ENCODE measurements at regions not wholly inside any gene's neighbourhood (a gene's known extent, or its start where the extent isn't known, plus 50 kb on each side); places are given as distances from the start of the nearest gene placed in this dataset.
"Not testable (repeated sequence)": the region's sequence is repeated elsewhere in the genome, so short reads cannot be mapped to it uniquely, and the experiment has no call there.

GRCh38 chr2:64919261-64919660 is 69.9 kb upstream of the SLC1A4 start:
- DNase-seq (ENCODE audit: low read depth), result no peak

DNA sequence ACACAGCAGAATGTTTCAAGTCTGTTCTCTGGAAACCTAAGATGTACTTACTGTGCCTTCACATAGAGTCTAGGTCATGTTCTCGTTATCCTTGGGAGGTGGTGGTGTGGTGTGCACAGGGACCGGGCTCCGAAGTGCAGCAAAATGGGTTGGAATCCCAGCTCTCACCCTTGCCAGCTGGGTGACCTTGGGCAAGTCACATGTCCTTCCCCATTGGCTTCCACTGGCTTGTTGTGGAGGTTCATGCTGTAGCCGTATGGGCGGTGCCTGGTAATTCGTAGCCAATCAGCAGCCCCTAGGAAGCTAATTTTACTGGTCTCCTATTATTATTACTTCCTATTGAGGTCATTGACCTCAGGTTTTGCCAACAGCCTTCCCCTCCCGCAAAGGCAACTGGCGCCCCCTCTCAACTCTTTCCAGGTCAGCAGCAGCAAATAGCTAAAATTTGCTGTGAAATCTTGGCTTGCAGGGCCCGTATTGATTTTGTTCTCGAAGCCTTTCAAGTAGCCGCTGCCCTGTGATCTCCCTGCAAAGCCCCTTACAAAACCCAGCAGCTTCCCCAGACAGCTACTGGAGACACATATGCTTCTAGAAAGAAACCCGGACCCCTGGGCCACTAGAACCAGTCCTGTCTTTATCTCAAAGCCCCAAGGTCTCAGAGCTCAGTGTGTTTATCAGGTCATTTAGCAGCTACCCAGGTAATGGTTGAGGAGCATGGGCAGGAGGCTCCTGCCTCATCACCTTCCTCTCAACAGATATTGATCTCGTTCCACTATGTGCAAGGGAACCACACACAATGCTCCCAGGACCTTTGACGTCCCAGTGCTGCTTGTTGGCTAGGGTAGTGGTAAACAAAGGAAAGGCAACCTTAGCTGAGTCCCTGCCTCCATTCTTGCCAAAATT is 66.5 kb upstream of the SLC1A4 start:
- no peak for DNase-seq (ENCODE audit: low read depth)

DNA sequence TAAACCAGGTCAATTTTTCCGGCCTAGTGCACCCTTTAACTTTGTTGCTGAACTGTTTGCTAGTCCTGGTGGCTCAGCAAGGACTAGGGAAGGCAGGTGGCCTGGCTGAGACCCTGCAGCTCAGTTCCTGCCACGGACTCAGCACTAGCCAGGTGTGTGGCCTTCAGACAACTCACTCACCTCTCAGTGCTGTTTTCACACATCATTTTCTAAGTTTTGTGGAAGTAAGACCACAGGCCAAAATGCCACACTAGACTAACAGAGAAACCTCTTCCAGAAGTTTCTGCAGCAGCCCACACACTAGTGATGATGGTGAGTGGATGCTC is 65.9 kb upstream of the SLC1A4 start:
- DNase-seq (ENCODE audit: low read depth), result no peak

- DNase-seq (ENCODE audit: low read depth), result no peak
These were observed 64.8 kb upstream of the SLC1A4 start for GRCh38 chr2:64924170-64924934.

- not testable (repeated sequence) for DNase-seq (ENCODE audit: low read depth)
These were observed 63.1 kb upstream of the SLC1A4 start for GRCh38 chr2:64925930-64926722.

DNA sequence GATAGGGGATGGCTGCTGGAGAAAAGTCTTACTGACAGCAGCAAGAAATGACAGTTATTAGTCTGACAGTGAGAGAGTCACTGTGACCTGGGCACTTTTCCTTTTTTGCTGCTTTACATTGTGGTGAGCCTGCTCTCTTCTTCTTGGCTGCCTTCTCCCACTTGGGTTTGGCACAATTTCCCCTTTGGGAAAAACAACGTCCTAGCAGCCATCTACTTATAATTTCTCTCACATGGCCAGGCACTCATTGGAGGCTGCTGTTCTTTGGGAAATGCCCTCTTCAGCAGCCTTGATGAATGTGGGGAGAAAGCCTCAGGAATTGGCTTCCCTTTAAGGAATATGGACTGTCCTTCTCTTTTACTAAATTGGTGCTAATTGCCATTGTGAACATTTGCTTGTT is 60.4 kb upstream of the SLC1A4 start:
- DNase-seq (ENCODE audit: low read depth), result no peak

GRCh38 chr2:64929333-64929732 is 59.9 kb upstream of the SLC1A4 start:
- no peak for DNase-seq (ENCODE audit: low read depth)

- no peak for DNase-seq (ENCODE audit: low read depth)
These were observed 58.9 kb upstream of the SLC1A4 start for GRCh38 chr2:64930258-64930671.

- no peak for DNase-seq (ENCODE audit: low read depth)
These were observed 57.7 kb upstream of the SLC1A4 start for GRCh38 chr2:64931246-64932115.

- DNase-seq (ENCODE audit: low read depth), result no peak
These were observed 57.2 kb upstream of the SLC1A4 start for GRCh38 chr2:64932116-64932370.

DNA sequence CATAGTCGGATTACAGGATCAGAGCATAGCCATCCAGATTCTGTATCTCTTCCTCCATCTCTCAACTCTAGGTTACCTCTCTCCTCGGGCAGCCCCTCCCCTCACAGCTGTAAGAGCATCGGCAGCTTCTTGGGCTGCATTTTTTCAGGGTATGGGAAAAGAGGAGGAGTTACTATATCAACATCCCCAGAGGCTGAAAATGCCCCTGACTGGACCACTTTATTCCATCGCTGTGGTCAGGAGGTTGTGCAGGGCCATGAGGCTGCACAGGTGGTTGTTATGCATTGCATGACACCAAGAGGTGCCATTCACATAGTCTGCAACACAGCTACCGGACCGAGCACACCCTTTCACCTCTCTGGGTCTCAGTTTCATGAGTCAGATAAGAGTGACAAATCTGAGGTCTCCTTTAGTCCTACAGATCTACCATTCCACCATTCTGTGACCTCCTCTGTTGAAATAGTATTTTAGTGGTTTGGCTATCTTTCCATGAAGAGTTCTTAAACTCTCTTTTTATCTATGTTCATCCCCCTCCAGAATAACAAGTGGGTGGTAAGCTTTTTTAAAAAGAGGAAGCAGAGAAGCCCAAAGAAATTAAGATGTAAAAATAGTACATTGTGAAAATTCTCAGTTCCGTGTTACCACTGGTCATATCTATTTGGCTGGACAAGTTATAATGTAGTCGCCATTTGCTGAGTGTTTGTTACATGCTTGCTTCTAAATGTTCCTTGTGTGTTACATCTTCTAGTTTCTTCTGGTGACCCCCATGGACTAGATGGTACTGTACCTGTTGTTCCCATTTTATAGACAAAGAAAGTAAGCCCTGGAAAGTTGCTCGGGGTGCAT is 56.6 kb upstream of the SLC1A4 start:
- no peak for DNase-seq (ENCODE audit: low read depth)

- DNase-seq (ENCODE audit: low read depth), result no peak
These were observed 54.7 kb upstream of the SLC1A4 start for GRCh38 chr2:64934530-64934929.

DNA sequence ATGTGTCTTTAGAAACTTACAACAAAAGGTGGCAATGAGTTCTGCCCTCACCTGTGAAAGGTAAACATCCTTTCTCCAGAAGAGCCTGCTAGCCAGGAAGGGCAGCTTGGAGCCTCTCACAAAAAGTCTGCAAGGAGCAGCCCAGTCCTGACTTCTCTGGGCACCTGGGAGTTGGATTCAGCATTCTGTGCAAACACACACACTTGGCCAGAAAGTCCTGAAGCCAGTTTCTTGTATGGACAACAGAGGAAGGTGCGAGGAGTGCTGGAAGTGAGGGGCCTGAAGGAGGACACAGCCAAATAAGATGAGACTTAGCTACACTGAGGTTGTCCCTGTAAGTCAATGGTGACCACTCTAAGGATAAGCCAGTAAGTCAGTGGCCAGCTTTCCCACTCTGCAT is 52.4 kb upstream of the SLC1A4 start:
- no peak for DNase-seq (ENCODE audit: low read depth)

- not testable (repeated sequence) for DNase-seq (ENCODE audit: low read depth)
These were observed 51.9 kb upstream of the SLC1A4 start for GRCh38 chr2:64937314-64937686.

DNA sequence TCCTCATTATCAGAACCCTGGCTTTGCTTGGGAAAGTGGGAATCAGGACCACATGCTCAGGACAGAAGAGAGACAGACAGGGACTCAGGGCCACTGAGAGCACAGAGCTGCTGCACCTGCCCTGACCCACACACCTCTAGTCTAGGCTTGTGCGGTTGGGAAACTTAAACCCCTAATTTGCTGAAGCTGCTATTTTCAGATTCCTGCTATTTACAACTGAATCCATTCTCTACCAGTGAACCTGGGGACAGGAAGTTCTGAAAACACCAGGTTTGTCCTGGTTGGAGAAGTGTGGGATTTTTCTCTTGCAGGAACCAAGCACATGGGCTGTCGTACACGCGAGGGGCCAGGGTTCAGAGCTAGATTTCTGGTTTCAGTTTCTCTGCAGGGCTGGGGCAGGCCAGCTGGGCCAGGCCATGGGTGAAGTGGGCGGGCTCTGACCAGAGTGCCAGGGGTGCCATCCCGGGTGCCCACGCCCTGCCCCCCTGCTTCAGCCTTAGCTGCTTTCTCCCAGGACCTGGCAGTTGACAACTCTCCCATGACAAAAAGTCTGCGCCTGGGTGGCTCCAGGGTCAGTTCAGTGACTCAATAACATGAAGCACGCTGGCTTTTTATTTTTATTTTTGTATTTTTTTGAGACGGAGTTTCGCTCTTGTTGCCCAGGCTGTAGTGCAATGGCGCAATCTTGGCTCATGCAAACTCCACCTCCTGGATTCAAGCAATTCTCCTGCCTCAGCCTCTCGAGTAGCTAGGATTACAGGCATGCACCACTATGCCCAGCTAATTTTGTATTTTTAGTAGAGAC is 51.3 kb upstream of the SLC1A4 start:
- no peak for DNase-seq (ENCODE audit: low read depth)

DNA sequence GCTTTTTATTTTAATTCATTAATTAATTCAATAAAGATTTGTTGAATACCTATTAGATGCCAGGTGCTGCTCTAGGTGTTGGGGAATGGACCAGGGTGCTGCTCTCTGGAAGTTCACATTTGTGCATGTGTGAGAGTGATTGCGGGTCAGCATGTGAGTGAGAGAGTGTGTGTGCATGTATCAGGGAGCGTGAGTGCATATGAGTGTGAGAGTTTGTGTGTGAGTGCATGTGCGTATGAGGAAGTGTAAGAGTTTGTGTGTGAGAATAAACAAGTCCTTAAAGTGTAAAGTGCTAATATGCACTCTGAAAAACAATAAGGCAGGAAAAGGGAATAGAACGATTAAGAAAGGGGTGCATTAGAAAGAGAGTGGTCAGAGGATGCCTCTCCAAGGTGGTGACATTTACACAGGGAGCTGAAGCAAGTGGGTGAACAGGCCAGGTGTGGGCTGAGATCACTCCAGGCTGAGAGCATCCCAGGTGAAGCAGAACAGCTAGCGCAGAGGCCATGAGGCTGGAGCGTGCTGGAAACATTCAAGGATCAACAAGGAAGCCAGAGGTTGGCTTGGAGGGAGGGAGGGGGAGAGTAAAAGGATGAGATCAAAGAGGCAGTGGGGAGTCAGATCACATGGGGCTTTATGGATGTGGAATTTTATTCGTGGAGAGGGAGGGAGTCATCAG is 50.5 kb upstream of the SLC1A4 start:
- no peak for DNase-seq (ENCODE audit: low read depth)

DNA sequence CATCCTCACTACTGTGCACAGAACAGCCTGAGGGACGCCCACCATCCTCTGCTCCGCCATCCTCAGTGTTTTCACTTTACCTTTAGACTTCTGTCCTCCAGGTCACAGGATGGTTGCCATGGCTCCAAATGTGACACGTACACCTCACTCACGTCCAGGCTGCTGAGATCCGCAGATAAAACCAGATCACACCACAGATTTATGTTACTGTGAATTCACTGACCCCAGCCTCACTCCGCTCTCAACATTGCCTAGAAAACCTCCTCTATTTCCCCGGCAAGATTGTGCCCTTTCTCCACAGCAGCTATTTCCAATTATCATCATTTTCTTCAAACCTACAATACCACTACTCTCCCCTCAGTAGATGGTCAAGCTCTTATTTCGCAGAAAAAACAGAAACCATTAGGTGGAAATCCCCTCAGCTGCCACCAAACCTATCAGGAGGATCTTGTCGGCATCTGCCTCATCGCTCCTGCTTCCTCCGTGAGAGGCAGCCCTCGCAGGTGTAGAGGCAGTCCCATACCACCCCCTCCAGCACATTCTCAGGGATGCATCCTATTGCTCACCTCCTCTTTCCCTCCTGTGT is 49.8 kb upstream of the SLC1A4 start:
- DNase-seq (ENCODE audit: low read depth), result no peak

All from activated gamma-delta T cell treated with anti-CD3 and anti-CD28 coated beads, Interleukin-2, amount 50 U/mL, for 16 hours (primary cell).